Activated CD4-positive, alpha-beta T cell treated with anti-CD3 and anti-CD28 coated beads, Interleukin-2, amount 10 ng/mL, durations not matched to agents 24 days and 14 days (primary cell): ENCODE measurements at regions not wholly inside any gene's neighbourhood (a gene's known extent, or its start where the extent isn't known, plus 50 kb on each side); places are given as distances from the start of the nearest gene placed in this dataset.
"Not testable (repeated sequence)": the region's sequence is repeated elsewhere in the genome, so short reads cannot be mapped to it uniquely, and the experiment has no call there.

Experiments used
- DNase-seq: peaks from one replicate; pipeline ENCODE4 v3.0.0; 2022
- H3K27ac Mint-ChIP-seq: one replicate; pipeline ENCODE4 v1.8.0; 2022; ENCODE audit warnings: mild to moderate bottlenecking, mixed read lengths
- H3K27me3 Mint-ChIP-seq: one replicate; pipeline ENCODE4 v1.8.0; 2022; ENCODE audit warnings: mixed read lengths
- H3K36me3 Mint-ChIP-seq: one replicate; pipeline ENCODE4 v1.8.0; 2022; ENCODE audit warnings: low read depth, mild to moderate bottlenecking, mixed read lengths
- H3K4me1 Mint-ChIP-seq: one replicate; pipeline ENCODE4 v1.8.0; 2021; ENCODE audit warnings: mixed read lengths
- H3K4me3 Mint-ChIP-seq: one replicate; pipeline ENCODE4 v1.8.0; 2022; ENCODE audit warnings: mild to moderate bottlenecking, moderate library complexity, mixed read lengths
- H3K9me3 Mint-ChIP-seq: one replicate; pipeline ENCODE4 v1.8.0; 2021; ENCODE audit warnings: mixed read lengths
- intact Hi-C: fragments of 100-400 bp; cut with micrococcal nuclease; formaldehyde crosslinking; loops from one replicate; pipeline ENCODE4 v1.15.1; 2023

DNA sequence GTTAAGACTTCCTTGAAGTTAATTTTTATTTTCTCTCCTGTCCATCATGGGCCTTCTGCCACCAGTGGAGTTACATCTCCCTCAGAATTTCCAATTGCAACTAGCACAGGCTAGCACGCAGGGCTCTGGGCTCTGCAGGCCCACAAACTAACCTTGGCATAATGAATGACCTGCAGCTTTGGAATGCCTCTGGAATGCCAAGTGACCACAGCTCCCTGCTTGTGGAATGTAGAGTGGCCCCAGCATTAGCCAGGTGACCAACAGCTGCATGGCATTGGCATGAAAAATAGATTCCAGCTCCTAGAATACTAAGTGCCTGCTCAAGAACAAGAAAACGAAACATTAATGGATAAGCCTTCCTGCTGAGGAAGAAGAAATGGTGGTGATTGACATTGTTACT lies 726.1 kb downstream of the BRINP1 start:
- Mint-ChIP-seq H3K27me3 (no peaks in the 10 kb centered on the region), H3K9me3 (peaks cover 10% of the 10 kb centered on the region), H3K4me1 (no peaks in the 10 kb centered on the region), H3K27ac (no peak overlapping the region), H3K4me3 (no peak overlapping the region), H3K36me3 (no peaks in the 10 kb centered on the region)
- no peak for DNase-seq
- intact Hi-C loops, result no loop called here

DNA sequence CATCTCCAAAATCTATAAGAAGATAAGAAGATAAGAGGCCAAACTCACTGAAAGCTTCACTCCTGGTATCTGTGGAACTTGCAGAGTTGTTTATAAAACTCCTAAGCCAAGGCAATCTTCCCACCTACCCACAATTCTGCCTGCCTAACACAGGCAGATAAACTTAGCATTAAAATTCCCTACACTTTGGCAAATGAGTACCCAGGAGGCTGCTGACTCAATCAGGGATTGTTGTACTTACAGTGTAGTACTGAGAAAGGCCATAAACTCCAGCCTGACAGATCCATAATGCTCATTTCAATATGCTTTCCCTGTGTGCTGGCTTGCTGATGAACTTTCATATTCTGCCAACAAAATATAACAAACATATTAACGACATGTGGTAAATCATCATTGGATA lies 725.2 kb downstream of the BRINP1 start:
- no peak for DNase-seq
- intact Hi-C loops, result no loop called here
- peaks cover 6% of the 10 kb centered on the region for H3K9me3 Mint-ChIP-seq
- no peak overlapping the region for H3K4me3 Mint-ChIP-seq
- no peaks in the 10 kb centered on the region for H3K27me3 Mint-ChIP-seq
- no peaks in the 10 kb centered on the region for H3K36me3 Mint-ChIP-seq
- H3K27ac Mint-ChIP-seq, result no peak overlapping the region
- H3K4me1 Mint-ChIP-seq, result no peaks in the 10 kb centered on the region

DNA sequence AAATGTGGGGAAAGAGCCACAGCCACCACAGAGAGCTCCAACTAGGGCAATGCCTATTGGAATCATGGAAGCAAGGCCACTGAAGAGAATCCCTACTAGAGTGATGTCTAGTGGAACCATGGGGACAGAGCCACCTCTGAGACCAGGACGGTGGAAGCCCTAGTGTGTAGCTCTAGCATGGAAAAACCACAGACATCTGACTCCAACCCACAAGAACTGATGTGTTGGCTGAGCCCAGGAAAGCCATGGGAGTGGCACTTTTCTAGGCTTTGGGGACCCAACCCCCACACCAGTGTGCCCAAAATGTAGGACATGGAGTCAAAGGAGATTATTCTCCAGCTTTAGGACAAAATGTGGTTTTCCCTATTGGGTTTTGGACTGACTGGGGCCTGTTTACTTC lies 721.9 kb downstream of the BRINP1 start:
- Mint-ChIP-seq H3K4me1 (no peaks in the 10 kb centered on the region), H3K9me3 (peaks cover 6% of the 10 kb centered on the region), H3K27me3 (no peaks in the 10 kb centered on the region), H3K4me3 (no peak overlapping the region), H3K36me3 (no peaks in the 10 kb centered on the region), H3K27ac (no peak overlapping the region)
- no peak for DNase-seq
- intact Hi-C loops, result no loop called here

DNA sequence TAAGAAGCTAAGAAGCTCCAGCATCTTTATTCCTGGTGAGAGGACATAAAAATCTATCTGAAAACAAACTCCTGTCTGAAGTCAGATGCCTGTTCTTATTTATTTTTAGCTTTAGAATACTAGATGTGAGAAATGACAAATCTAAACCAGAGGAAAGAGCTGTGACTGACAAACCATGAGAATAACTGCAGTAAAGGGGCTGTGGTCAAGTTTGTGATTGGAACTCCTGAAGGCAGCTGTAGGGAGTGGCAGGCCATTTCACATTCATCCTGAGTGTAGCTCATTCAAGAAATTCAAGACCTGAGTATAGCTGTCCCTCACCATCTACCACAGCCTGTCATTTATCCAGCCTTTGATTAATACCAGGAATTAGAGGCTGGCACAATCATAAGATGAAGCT lies 718.8 kb downstream of the BRINP1 start:
- Mint-ChIP-seq H3K4me1 (no peaks in the 10 kb centered on the region), H3K36me3 (no peaks in the 10 kb centered on the region)
- intact Hi-C loops, result no loop called here

DNA sequence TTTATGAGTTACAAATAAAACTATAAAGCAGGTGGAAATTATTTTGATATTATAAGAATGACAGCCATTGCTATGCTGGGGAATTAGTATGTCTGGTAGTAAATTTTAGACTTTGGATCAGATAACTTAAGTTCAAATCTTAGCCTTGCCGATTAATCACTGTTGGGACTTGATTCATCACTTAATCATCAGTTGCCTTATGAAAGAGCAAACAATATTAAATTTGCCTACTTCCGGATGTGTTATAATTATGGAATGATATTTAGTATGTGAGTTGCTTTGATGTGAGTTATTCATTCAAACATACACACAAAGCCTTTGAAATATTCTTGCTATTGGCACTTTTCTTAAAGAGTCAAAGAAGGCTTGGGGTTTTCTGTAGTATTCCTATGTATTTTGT lies 717.7 kb downstream of the BRINP1 start:
- no peak overlapping the region for H3K4me3 Mint-ChIP-seq
- no peaks in the 10 kb centered on the region for H3K27me3 Mint-ChIP-seq
- no peaks in the 10 kb centered on the region for H3K9me3 Mint-ChIP-seq
- no peaks in the 10 kb centered on the region for H3K36me3 Mint-ChIP-seq
- no peaks in the 10 kb centered on the region for H3K4me1 Mint-ChIP-seq
- no peak overlapping the region for H3K27ac Mint-ChIP-seq
- DNase-seq, result no peak
- intact Hi-C loops, result no loop called here

More for the DNA sequence above, 718.8 kb downstream of the BRINP1 start:
- Mint-ChIP-seq H3K9me3 (peaks cover 2% of the 10 kb centered on the region), H3K27me3 (no peaks in the 10 kb centered on the region), H3K27ac (no peak overlapping the region), H3K4me3 (no peak overlapping the region)
- no peak for DNase-seq

DNA sequence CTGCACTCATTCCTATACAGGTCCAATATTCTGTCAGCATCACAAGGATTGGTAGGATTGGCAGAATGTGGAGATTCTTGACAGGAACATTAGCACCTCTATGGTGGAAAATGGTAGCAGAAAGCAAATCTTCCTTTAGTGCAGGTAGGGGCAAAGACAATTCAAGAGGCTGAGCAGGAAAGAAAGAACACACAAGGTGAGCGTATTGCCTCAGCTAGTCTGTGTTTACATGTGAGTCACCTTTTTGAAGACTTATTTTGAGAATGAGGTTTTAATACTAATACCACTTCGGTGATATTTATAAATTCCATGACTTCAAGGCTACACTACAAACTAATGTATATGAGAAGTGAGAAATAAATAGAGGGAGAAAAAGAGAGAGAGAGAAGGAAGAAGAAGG lies 717.0 kb downstream of the BRINP1 start:
- intact Hi-C loops, result no loop called here
- Mint-ChIP-seq H3K4me1 (no peaks in the 10 kb centered on the region), H3K27me3 (no peaks in the 10 kb centered on the region), H3K4me3 (no peak overlapping the region), H3K9me3 (no peaks in the 10 kb centered on the region), H3K36me3 (no peaks in the 10 kb centered on the region), H3K27ac (no peak overlapping the region)
- DNase-seq, result no peak

DNA sequence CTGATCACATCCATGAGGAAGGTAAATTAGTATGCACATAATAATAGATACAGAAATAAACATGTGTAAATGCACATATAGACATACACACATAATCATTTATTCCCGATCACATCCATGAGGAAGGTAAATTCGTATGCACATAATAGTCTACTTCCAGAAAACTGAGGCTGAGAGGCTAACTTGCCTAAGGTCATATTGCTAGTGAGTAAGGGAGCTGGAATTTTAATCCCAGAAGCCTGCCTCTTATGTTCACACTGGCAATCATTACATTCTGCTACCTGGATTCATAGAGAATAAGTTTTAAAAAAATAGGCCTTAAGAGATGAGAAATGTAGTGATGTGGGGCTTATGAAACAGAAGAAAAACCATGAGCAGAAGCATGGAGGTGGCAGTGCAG lies 716.3 kb downstream of the BRINP1 start:
- H3K9me3 Mint-ChIP-seq, result no peaks in the 10 kb centered on the region
- H3K36me3 Mint-ChIP-seq, result no peaks in the 10 kb centered on the region
- no peaks in the 10 kb centered on the region for H3K27me3 Mint-ChIP-seq
- no peak overlapping the region for H3K27ac Mint-ChIP-seq
- H3K4me3 Mint-ChIP-seq, result no peak overlapping the region
- no peak for DNase-seq
- intact Hi-C loops, result no loop called here
- no peaks in the 10 kb centered on the region for H3K4me1 Mint-ChIP-seq

DNA sequence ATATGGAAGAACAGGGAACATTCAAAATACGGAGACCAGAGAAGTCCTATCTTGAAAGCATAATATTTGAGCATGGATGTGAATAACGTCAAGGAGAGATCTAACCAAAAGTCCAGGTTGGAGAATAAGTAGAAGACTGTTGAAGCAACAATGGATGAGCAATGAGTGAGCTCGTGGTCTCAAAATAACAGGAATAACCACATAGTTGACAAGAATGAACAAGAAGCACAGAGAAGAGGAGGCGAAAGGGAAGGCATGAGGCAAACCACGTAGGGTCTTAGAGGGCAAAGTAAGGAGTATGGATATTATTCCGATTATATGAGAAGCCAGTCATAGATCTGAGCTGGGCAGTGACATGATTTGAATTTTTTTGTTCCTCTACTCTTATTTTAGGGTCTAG lies 710.2 kb downstream of the BRINP1 start:
- no peak for DNase-seq
- intact Hi-C loops, result no loop called here
- no peaks in the 10 kb centered on the region for H3K27me3 Mint-ChIP-seq
- no peaks in the 10 kb centered on the region for H3K36me3 Mint-ChIP-seq
- H3K27ac Mint-ChIP-seq, result no peak overlapping the region
- no peak overlapping the region for H3K4me3 Mint-ChIP-seq
- no peaks in the 10 kb centered on the region for H3K4me1 Mint-ChIP-seq
- no peaks in the 10 kb centered on the region for H3K9me3 Mint-ChIP-seq

DNA sequence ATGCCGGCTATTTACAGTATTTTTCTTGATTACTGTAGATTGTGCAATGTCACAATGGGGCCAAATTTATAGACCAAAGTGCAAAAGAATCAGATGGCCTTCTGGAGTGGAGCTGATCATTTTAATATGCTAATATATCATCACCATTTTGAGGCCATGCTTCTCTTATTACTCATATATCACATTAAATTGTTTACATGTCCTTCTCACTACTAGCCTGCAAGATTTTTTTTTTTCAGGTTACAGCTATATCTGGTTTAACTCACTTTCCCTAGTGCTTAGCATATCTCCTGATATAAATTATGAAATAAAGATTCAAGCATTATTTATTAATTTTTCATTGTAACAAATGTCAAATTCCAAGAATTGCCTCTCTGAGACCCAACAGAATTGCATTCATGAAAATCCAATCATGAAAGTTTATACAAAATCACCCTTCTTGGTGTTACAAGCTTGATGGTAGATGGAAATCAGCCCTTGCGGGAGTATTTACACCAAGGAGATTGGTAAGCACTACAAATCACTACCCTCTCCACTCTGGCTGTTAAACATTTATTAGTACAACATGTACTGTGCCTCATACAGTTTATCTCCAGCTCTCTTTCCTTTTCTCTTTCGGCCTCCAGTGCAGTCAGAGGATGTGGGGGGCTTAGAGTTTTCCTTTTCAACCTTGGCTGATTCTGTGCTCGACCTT lies 703.9 kb downstream of the BRINP1 start:
- Mint-ChIP-seq H3K4me3 (no peak overlapping the region), H3K27me3 (no peaks in the 10 kb centered on the region), H3K36me3 (no peaks in the 10 kb centered on the region), H3K9me3 (no peaks in the 10 kb centered on the region), H3K27ac (no peak overlapping the region), H3K4me1 (no peaks in the 10 kb centered on the region)
- DNase-seq, result no peak
- intact Hi-C loops, result no loop called here

DNA sequence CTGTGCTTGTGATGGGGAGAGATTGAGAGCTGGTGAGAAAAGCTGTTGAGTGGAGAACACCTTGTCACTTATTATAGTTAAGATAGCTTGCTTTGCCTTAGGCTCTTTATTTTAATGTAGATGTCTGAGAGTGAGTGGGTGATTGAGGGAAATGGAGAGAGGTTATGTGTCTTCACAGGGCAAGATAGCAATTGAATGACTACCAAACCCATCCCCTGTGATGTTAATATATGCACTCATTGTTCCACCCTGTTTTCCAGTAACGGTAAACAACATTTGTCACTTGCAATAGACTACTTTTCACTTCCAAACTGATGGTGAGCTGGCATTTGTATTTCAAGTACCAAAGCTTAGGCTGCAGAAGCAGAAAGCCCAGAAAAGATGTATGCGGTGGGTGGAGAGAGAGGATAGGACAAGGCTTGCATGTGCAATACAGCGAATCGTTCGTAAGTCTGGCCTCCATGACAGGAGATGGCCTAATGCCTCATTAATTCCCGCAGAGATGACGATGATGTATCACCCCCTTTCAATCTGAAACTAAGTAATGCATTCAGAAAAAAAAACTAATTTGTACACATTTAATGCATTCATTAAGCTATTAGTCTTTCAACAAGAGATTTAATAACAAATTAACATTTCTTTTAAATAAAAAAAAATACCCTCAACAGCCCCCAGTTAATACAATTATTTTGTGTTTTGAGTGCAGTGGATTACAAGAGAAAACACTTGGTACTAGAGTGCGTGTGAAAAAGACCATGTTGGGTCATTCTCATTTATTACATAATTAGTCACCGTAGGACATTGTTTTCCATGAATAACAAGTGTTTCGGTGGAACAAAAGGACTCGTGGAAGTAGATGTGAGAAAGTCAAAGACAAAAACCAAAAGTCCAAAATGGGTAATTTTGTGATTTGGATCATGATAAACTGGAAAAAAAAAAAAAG lies 699.0 kb downstream of the BRINP1 start:
- H3K4me3 Mint-ChIP-seq, result no peak overlapping the region
- no peak for DNase-seq
- H3K4me1 Mint-ChIP-seq, result no peaks in the 10 kb centered on the region
- no peaks in the 10 kb centered on the region for H3K9me3 Mint-ChIP-seq
- no peaks in the 10 kb centered on the region for H3K27me3 Mint-ChIP-seq
- H3K36me3 Mint-ChIP-seq, result no peaks in the 10 kb centered on the region
- H3K27ac Mint-ChIP-seq, result no peak overlapping the region
- intact Hi-C loops, result no loop called here

DNA sequence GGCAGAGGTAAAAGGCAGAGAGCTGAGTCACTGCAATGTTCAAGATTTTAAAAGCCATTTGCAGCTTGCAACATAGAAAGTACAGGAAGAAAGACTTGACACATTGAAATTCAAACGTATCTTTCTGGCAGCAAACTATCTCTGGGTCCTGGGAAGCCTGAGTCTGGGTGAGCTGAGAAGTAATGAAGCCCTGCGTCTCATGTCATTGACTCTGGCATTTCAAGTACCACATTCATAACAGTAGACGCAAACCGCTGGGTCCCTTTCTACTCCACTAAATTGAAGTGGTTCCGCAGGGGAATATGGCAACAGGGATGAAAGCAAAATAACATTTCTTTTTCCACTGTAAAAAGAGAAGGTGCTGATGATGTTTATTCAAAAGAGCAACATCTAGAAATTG lies 694.3 kb downstream of the BRINP1 start:
- intact Hi-C loops, result no loop called here
- Mint-ChIP-seq H3K27me3 (no peaks in the 10 kb centered on the region), H3K4me3 (no peak overlapping the region), H3K36me3 (no peaks in the 10 kb centered on the region), H3K4me1 (no peaks in the 10 kb centered on the region), H3K27ac (no peak overlapping the region), H3K9me3 (no peaks in the 10 kb centered on the region)
- DNase-seq, result no peak

DNA sequence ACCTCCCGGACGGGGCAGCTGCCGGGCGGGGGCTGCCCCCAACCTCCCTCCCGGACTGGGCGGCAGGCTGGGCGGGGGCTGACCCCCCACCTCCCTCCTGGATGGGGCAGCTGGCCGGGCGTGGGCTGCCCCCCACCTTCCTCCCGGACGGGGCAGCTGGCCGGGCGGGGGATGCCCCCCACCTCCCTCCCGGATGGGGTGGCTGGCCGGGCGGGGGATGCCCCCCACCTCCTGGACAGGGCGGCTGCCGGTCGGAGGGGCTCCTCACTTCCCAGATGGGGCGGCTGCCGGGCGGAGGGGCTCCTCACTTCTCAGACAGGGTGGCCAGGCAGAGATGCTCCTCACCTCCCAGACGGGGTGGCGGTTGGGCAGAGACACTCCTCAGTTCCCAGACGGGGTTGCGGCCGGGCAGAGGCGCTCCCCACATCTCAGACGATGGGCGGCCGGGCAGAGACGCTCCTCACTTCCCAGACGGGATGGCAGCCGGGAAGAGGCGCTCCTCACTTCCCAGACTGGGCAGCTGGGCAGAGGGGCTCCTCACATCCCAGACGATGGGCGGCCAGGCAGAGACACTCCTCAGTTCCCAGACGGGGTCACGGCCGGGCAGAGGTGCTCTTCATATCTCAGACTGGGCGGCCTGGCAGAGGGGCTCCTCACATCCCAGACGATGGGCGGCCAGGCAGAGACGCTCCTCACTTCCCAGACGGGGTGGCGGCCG lies 691.1 kb downstream of the BRINP1 start:
- H3K9me3 Mint-ChIP-seq, intact Hi-C loops, DNase-seq, H3K27me3 Mint-ChIP-seq, H3K4me1 Mint-ChIP-seq, H3K36me3 Mint-ChIP-seq, H3K27ac Mint-ChIP-seq, H3K4me3 Mint-ChIP-seq: not testable (repeated sequence)

DNA sequence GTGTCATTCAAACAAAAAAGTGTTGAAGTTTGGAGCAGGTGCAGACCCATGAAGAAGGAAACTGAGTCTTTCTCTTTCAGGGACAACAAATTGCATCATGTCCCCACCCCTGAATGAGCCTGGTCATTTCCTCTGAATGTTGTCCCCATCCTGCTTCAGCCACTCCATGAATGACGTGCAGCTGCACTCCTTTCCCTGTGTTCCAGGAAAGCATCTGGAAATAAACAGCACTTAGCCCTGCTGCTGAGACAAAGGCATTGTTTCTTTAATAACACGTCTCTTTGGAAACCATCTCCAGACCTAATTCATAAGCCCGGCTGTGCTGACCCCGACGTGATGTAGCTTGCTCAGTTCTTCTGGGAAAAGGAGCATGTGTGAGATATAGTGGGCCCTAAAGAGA lies 682.3 kb downstream of the BRINP1 start:
- H3K4me3 Mint-ChIP-seq, result no peak overlapping the region
- intact Hi-C loops, result no loop called here
- H3K27me3 Mint-ChIP-seq, result no peaks in the 10 kb centered on the region
- no peak for DNase-seq
- H3K27ac Mint-ChIP-seq, result no peak overlapping the region
- no peaks in the 10 kb centered on the region for H3K9me3 Mint-ChIP-seq
- H3K4me1 Mint-ChIP-seq, result no peaks in the 10 kb centered on the region
- H3K36me3 Mint-ChIP-seq, result no peaks in the 10 kb centered on the region

DNA sequence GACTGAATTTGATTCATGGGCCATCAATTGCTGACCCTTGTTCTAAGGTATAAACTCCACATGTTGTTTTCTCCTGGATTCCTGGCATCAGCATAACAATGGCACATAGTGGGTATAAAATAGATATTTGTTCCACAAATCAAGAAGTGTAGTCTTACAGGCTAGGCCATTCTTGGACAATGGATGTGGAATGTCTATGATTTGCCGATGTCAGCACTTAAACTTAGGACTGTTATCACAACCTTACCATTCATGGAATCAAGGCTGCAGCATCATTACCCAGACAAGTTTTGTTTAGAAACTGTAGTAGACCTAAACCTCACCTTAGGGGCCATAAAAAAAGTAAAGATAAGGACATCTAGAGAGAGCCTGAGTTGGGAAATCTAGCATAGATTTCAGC lies 680.0 kb downstream of the BRINP1 start:
- H3K9me3 Mint-ChIP-seq, result no peaks in the 10 kb centered on the region

More for the DNA sequence above, 680.0 kb downstream of the BRINP1 start:
- intact Hi-C loops, result no loop called here
- H3K4me1 Mint-ChIP-seq, result no peaks in the 10 kb centered on the region
- H3K4me3 Mint-ChIP-seq, result no peak overlapping the region
- H3K27ac Mint-ChIP-seq, result no peak overlapping the region
- H3K27me3 Mint-ChIP-seq, result no peaks in the 10 kb centered on the region
- no peak for DNase-seq
- no peaks in the 10 kb centered on the region for H3K36me3 Mint-ChIP-seq
